CD4-positive, alpha-beta T cell (primary cell): ENCODE measurements at regions not wholly inside any gene's neighbourhood (a gene's known extent, or its start where the extent isn't known, plus 50 kb on each side); places are given as distances from the start of the nearest gene placed in this dataset.

Experiments used
- ATAC-seq: fragments of 200-7000 bp; cut with Tn5 transposase; one replicate; pipeline ENCODE4 v1.10.0; 2022; ENCODE audit warnings: mild to moderate bottlenecking; ENCODE audit not compliant: poor library complexity
- CTCF ChIA-PET: fragments of 350-600 bp; sonication (Branson Sonifier 250); formaldehyde crosslinking; loops from one replicate; lab custom pipeline; 2021; ENCODE audit warnings: antibody characterized with exemption, inconsistent platforms; lab: Charles Lee
- POLR2A ChIA-PET: fragments of 350-600 bp; sonication (Branson Sonifier 250); formaldehyde crosslinking; loops from one replicate; lab custom pipeline; 2021; ENCODE audit warnings: antibody characterized with exemption, inconsistent platforms; lab: Charles Lee
- DNase-seq, 14 experiments: peaks; one replicate each; pipeline ENCODE4 v3.0.0-alpha.2; 2013 to 2020; ENCODE audit warnings: mixed read lengths in 2 of 14
- H3K27ac ChIP-seq, 2 donors: one replicate each; pipeline versions ENCODE4 v1.5.1 to v1.7.0; 2013; ENCODE audit warnings: low read length in 2 of 2, low read depth in 1 of 2, mild to moderate bottlenecking in 1 of 2
- H3K27me3 ChIP-seq, 2 experiments: 1 replicate in 1 of 2; 2 replicates in 1 of 2; pipeline versions ENCODE4 v1.6.1 to v1.7.0; 2013; ENCODE audit warnings: low read length in 2 of 2, control low read depth in 1 of 2, mild to moderate bottlenecking in 1 of 2, moderate library complexity in 1 of 2; ENCODE audit not compliant: insufficient read depth in 2 of 2, control insufficient read depth in 1 of 2
- H3K36me3 ChIP-seq: one replicate; pipeline ENCODE4 v1.6.1; 2013; ENCODE audit warnings: low read length, control low read depth; ENCODE audit not compliant: insufficient read depth
- H3K4me1 ChIP-seq: one replicate; pipeline ENCODE4 v1.6.1; 2013; ENCODE audit warnings: low read length, control low read depth; ENCODE audit not compliant: insufficient read depth
- H3K4me3 ChIP-seq: one replicate; pipeline ENCODE4 v1.5.1; 2013; ENCODE audit warnings: mild to moderate bottlenecking, low read length, moderate library complexity
- H3K9me3 ChIP-seq, 2 experiments: 1 replicate in 1 of 2; 2 replicates in 1 of 2; pipeline versions ENCODE4 v1.6.1 to v1.7.0; 2013; ENCODE audit warnings: low read length in 2 of 2, mild to moderate bottlenecking in 2 of 2, control low read depth in 1 of 2, moderate library complexity in 1 of 2; ENCODE audit not compliant: control insufficient read depth in 1 of 2, insufficient read depth in 1 of 2
- H3K27ac Mint-ChIP-seq: one replicate; pipeline ENCODE4 v1.8.0; 2020; ENCODE audit warnings: mixed read lengths
- H3K27me3 Mint-ChIP-seq: one replicate; pipeline ENCODE4 v1.8.0; 2021; ENCODE audit warnings: mixed read lengths
- H3K36me3 Mint-ChIP-seq: one replicate; pipeline ENCODE4 v1.8.0; 2021; ENCODE audit warnings: low read depth, mixed read lengths
- H3K4me1 Mint-ChIP-seq: one replicate; pipeline ENCODE4 v1.8.0; 2021; ENCODE audit warnings: low read depth, mixed read lengths
- H3K4me3 Mint-ChIP-seq: one replicate; pipeline ENCODE4 v1.8.0; 2020; ENCODE audit warnings: mild to moderate bottlenecking, mixed read lengths
- H3K9me3 Mint-ChIP-seq: one replicate; pipeline ENCODE4 v1.8.0; 2020; ENCODE audit warnings: mixed read lengths
- CTCF ChIP-seq: fragments of 200-600 bp; IDR thresholded peaks from one replicate; pipeline ENCODE4 v1.8.0; 2022; ENCODE audit warnings: antibody characterized with exemption, mild to moderate bottlenecking
- intact Hi-C, 2 experiments: fragments of 100-400 bp; cut with DNase I in 1 of 2; cut with micrococcal nuclease in 1 of 2; formaldehyde crosslinking; loops; one replicate each; pipeline versions ENCODE4 v1.15.1 to v1.9.0; 2023 to 2025; cut with DNase I, micrococcal nuclease

GRCh38 chrX:1821846-1822245 is 207.0 kb downstream of the ASMT start:
- Histone ChIP-seq H3K27ac (no peak overlapping the region), H3K27me3 (no peaks in the 10 kb centered on the region), H3K4me1 (no peaks in the 10 kb centered on the region), H3K36me3 (no peaks in the 10 kb centered on the region), H3K4me3 (no peak overlapping the region), H3K9me3 (no peaks in the 10 kb centered on the region)
- DNase-seq (no peak), ATAC-seq (no peak)
- intact Hi-C loops, result no loop called here
- Mint-ChIP-seq H3K36me3 (no peaks in the 10 kb centered on the region), H3K4me1 (no peaks in the 10 kb centered on the region), H3K27me3 (no peaks in the 10 kb centered on the region), H3K27ac (no peak overlapping the region), H3K9me3 (no peaks in the 10 kb centered on the region), H3K4me3 (no peak overlapping the region)
- POLR2A ChIA-PET, result no interaction called here
- CTCF ChIA-PET, result no interaction called here
- no peak for TF ChIP-seq CTCF

GRCh38 chrX:1824855-1825254 is 210.0 kb downstream of the ASMT start:
- Histone ChIP-seq H3K4me1 (no peaks in the 10 kb centered on the region), H3K27ac (no peak overlapping the region), H3K4me3 (no peak overlapping the region), H3K36me3 (no peaks in the 10 kb centered on the region), H3K9me3 (no peaks in the 10 kb centered on the region), H3K27me3 (no peaks in the 10 kb centered on the region)
- ATAC-seq (no peak), DNase-seq (no peak)
- H3K4me1 Mint-ChIP-seq, result no peaks in the 10 kb centered on the region
- intact Hi-C loops, result no loop called here
- no peak for TF ChIP-seq CTCF
- ChIA-PET CTCF (no interaction called here), POLR2A (no interaction called here)
- no peak overlapping the region for H3K27ac Mint-ChIP-seq
- H3K27me3 Mint-ChIP-seq, result no peaks in the 10 kb centered on the region
- H3K9me3 Mint-ChIP-seq, result no peaks in the 10 kb centered on the region
- no peak overlapping the region for H3K4me3 Mint-ChIP-seq
- no peaks in the 10 kb centered on the region for H3K36me3 Mint-ChIP-seq

- peaks cover 0 to 10% of the 10 kb centered on the region in 2 experiments for H3K9me3 ChIP-seq
- H3K27me3 ChIP-seq, result no peaks in the 10 kb centered on the region
- H3K4me1 Mint-ChIP-seq, result no peaks in the 10 kb centered on the region
- POLR2A ChIA-PET, result no interaction called here
- no peaks in the 10 kb centered on the region for H3K27me3 Mint-ChIP-seq
- H3K4me3 Mint-ChIP-seq, result no peak overlapping the region
- H3K36me3 ChIP-seq, result no peaks in the 10 kb centered on the region
- CTCF ChIA-PET, result no interaction called here
- intact Hi-C loops, result no loop called here
- no peaks in the 10 kb centered on the region for H3K4me1 ChIP-seq
- no peaks in the 10 kb centered on the region for H3K9me3 Mint-ChIP-seq
- DNase-seq (no peak), ATAC-seq (no peak)
- H3K27ac ChIP-seq, result no peak overlapping the region
- H3K4me3 ChIP-seq, result no peak overlapping the region
- no peak overlapping the region for H3K27ac Mint-ChIP-seq
- no peak for TF ChIP-seq CTCF
- no peaks in the 10 kb centered on the region for H3K36me3 Mint-ChIP-seq
Observed at GRCh38 chrX:1833656-1834360, 218.9 kb downstream of the ASMT start.
